ENCODE measurements at regions not wholly inside any gene's neighbourhood (a gene's known extent, or its start where the extent isn't known, plus 50 kb on each side); places are given as distances from the start of the nearest gene placed in this dataset.

DNA sequence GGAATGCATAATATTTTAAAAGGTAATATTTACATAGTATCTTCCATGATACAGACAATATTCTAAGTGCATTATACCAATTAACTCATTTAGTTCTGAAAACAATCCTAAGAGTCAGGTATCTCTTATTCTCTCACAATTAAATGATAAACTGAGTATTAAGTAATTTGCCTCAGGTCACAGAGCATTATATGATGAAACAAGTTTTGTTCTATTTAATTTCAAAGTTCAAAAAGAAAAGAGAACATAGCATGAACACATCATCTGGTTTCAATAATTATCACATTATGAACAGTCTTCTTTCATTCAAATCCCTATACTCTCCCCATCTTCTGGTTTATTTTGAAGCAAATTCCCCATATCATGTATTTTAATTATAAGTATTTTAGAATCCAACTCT lies 927.5 kb downstream of the ADGRL2 start:
- Histone ChIP-seq H3K9me3 (peaks cover 0 to 18% (median 0%) of the 10 kb centered on the region in 3 donors), H3K4me1 (no peaks in the 10 kb centered on the region), H3K4me3 (no peak overlapping the region), H3K36me3 (no peaks in the 10 kb centered on the region), H3K27ac (no peak overlapping the region), H3K27me3 (no peaks in the 10 kb centered on the region)
- TF ChIP-seq POLR2A (IDR thresholded peaks at IDR 0.05) (no peak), POLR2AphosphoS5 (IDR thresholded peaks at IDR 0.05) (no peak), EP300 (IDR thresholded peaks at IDR 0.05) (no peak)
- TF ChIP-seq, protein P1, sequence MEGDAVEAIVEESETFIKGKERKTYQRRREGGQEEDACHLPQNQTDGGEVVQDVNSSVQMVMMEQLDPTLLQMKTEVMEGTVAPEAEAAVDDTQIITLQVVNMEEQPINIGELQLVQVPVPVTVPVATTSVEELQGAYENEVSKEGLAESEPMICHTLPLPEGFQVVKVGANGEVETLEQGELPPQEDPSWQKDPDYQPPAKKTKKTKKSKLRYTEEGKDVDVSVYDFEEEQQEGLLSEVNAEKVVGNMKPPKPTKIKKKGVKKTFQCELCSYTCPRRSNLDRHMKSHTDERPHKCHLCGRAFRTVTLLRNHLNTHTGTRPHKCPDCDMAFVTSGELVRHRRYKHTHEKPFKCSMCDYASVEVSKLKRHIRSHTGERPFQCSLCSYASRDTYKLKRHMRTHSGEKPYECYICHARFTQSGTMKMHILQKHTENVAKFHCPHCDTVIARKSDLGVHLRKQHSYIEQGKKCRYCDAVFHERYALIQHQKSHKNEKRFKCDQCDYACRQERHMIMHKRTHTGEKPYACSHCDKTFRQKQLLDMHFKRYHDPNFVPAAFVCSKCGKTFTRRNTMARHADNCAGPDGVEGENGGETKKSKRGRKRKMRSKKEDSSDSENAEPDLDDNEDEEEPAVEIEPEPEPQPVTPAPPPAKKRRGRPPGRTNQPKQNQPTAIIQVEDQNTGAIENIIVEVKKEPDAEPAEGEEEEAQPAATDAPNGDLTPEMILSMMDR (IDR thresholded peaks at IDR 0.05), result no peak
- no peak for ATAC-seq

DNA sequence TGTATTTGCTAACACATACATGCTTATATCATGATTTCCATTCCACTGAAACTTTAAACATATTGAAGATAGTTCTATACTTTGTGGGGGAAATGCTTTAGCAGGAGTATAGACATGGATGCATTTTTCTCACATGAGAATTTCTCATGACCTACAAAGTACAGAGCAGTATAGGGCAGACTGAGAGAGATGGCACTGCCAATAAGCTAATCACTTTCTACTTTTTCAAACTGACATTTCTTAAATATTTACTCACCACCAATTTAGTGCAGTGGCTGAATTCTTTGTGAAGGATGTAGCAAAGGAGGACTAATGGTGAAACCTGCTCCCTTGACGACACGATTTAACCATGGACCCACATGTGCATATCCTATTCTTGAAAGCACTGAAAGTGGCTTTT lies 923.5 kb downstream of the ADGRL2 start:
- no peaks in the 10 kb centered on the region for H3K27me3 ChIP-seq
- TF ChIP-seq POLR2A (IDR thresholded peaks at IDR 0.05) (no peak), EP300 (IDR thresholded peaks at IDR 0.05) (no peak), POLR2AphosphoS5 (IDR thresholded peaks at IDR 0.05) (no peak)
- TF ChIP-seq, protein P1 (IDR thresholded peaks at IDR 0.05), result no peak
- no peaks in the 10 kb centered on the region for H3K36me3 ChIP-seq
- no peak overlapping the region for H3K4me3 ChIP-seq
- WGBS, 2 donors (ENCODE audit: low coverage in 1 of 2), result 92 to 95% methylated on average over 2 of the region's 2 CpGs
- no peaks in the 10 kb centered on the region for H3K4me1 ChIP-seq
- H3K27ac ChIP-seq, result no peak overlapping the region
- no peaks in the 10 kb centered on the region for H3K9me3 ChIP-seq
- ATAC-seq, result no peak

DNA sequence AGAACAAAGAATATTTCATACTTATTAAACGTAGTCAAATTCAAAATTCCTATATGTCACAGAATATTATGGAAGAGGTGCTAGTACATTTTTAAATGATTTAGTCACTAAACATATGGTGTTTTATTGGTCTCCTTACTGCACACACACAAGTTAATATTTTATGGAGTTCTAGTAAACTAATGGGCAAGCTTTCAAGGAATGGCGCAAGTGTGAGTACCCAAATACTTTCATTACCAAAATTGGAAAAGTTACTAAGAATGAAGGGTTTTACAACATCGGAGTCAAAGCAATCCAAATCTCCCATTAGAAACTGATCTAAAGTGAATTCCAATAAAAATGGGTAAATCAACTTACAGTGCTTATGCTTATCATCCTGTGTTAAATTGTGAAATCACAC lies 921.9 kb downstream of the ADGRL2 start:
- WGBS, 2 donors (ENCODE audit: low coverage in 1 of 2), result 88 to 95% methylated on average over 3 of the region's 3 CpGs
- no peak for ATAC-seq
- no peaks in the 10 kb centered on the region for H3K36me3 ChIP-seq
- TF ChIP-seq, protein P1 (IDR thresholded peaks at IDR 0.05), result no peak
- no peak for TF ChIP-seq POLR2AphosphoS5 (IDR thresholded peaks at IDR 0.05)
- H3K27ac ChIP-seq, result no peak overlapping the region
- H3K4me1 ChIP-seq, result no peaks in the 10 kb centered on the region
- no peaks in the 10 kb centered on the region for H3K27me3 ChIP-seq
- H3K4me3 ChIP-seq, result no peak overlapping the region
- H3K9me3 ChIP-seq, result no peaks in the 10 kb centered on the region

DNA sequence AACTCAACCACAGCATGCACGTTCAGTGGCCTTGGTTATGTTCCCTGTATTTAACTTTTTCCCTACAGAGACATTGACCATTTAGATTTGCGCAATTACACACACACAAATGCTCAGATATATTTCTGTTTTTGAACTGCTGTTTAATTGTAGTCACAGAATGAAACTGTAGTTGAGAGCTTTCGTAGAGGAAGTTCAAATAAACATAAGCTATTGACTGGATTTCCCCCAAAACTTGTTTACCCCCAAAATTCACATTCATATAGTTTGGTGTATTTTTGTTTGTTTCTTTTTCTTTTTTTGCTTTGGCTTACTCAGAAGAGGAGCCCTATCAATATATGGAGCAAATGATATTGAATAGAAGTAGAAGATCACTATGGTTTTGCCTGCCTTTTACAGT lies 921.0 kb downstream of the ADGRL2 start:
- H3K27me3 ChIP-seq, result no peaks in the 10 kb centered on the region
- no peak overlapping the region for H3K27ac ChIP-seq
- TF ChIP-seq POLR2AphosphoS5 (IDR thresholded peaks at IDR 0.05) (no peak), POLR2A (IDR thresholded peaks at IDR 0.05) (no peak), EP300 (IDR thresholded peaks at IDR 0.05) (no peak)
- TF ChIP-seq, protein P1 (IDR thresholded peaks at IDR 0.05), result no peak
- no peaks in the 10 kb centered on the region for H3K4me1 ChIP-seq
- no peaks in the 10 kb centered on the region for H3K36me3 ChIP-seq
- no peak overlapping the region for H3K4me3 ChIP-seq
- no peak for ATAC-seq
- 50 to 77% methylated on average over 3 of the region's 3 CpGs for WGBS, 2 donors (ENCODE audit: low coverage in 1 of 2)
- no peaks in the 10 kb centered on the region for H3K9me3 ChIP-seq

DNA sequence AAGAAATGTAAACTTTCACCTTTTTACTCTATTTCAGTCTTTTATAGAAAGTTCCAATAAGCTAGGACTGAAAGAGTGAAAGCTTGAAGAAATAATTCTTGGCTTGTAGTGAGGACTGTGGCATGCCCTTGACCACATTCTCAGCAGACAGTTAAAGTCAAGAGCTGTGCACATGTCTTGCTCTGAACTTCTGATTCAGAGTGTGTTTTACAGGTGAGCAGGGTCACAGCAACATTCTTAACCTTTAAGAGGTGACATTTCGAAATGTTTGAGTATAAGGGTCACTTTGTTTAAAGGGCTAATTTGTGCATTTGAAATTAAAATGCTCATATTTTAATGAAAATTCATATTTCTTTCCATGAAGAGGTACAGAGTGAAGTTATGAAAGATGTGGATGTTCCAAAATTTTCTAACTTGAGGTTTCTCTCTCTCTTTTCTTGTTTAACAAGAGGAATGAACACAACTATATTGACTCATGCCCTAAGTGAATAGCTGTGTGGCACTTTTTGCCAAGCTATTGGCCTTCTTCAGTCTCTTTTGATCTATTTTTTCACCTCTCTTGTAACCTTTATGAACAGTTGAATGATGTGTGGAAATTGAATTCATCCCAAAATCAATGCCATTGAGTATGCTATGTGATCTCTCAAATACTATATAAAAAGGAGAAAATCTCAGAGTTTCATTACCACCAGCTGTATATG lies 918.1 kb downstream of the ADGRL2 start:
- ATAC-seq, result no peak
- Histone ChIP-seq H3K4me3 (no peak overlapping the region), H3K27me3 (no peaks in the 10 kb centered on the region), H3K27ac (no peak overlapping the region), H3K9me3 (no peaks in the 10 kb centered on the region), H3K4me1 (no peaks in the 10 kb centered on the region), H3K36me3 (no peaks in the 10 kb centered on the region)
- TF ChIP-seq, protein P1 (IDR thresholded peaks at IDR 0.05), result no peak
- TF ChIP-seq POLR2AphosphoS5 (IDR thresholded peaks at IDR 0.05) (no peak), EP300 (IDR thresholded peaks at IDR 0.05) (no peak), POLR2A (IDR thresholded peaks at IDR 0.05) (no peak)
- 93 to 95% methylated on average over 1 of the region's 1 CpG for WGBS, 2 donors (ENCODE audit: low coverage in 1 of 2)
